ENCODE measurements at regions not wholly inside any gene's neighbourhood (a gene's known extent, or its start where the extent isn't known, plus 50 kb on each side); places are given as distances from the start of the nearest gene placed in this dataset.

GRCh38 chr2:151028691-151029176, 232.9 kb downstream of the RBM43 start:
- TF ChIP-seq GATA2 (IDR thresholded peaks at IDR 0.05; ENCODE audit: low read depth, low read length) (no peak), GATA3 (IDR thresholded peaks at IDR 0.05; ENCODE audit: low read depth, low read length) (no peak)

All from SH-SY5Y (cell line).